OCI-LY3 (cell line): ENCODE measurements at regions not wholly inside any gene's neighbourhood (a gene's known extent, or its start where the extent isn't known, plus 50 kb on each side); places are given as distances from the start of the nearest gene placed in this dataset.

Source experiments
- CTCF ChIP-seq: fragments of 200-600, 300-600 bp; sonication (generic); IDR thresholded peaks from 2 replicates; pipeline ENCODE4 v1.5.1; 2014; ENCODE audit warnings: antibody characterized with exemption, low read length, low read depth
- EZH2phosphoT487 ChIP-seq: fragments of 200-600 bp; shearing (Covaris generic); IDR thresholded peaks from 2 replicates; pipeline ENCODE4 v1.6.1; 2018; ENCODE audit warnings: antibody characterized with exemption, mixed run types, low read depth

DNA sequence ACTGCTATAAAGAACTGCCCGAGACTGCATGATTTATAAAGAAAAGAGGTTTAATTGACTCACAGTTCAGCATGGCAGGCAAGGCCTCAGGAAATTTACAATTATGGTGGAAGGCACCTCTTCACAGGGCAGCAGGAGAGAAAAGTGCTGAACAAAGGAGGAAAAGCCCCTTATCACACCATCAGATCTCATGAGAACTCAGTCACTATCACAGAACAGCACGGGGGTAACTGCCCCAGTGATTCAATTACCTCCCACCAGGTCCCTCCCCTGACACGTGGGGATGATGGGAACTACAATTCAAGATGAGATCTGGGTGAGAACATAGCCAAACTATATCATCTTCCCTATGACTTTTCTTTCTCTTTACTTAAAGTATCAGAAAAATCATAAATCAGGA lies 104.0 kb upstream of the SYN3 start:
- TF ChIP-seq CTCF (no peak), EZH2phosphoT487 (no peak)
